GM19438 (cell line): ENCODE measurements at regions not wholly inside any gene's neighbourhood (a gene's known extent, or its start where the extent isn't known, plus 50 kb on each side); places are given as distances from the start of the nearest gene placed in this dataset.
"Not testable (repeated sequence)": the region's sequence is repeated elsewhere in the genome, so short reads cannot be mapped to it uniquely, and the experiment has no call there.

Experiments used
- ATAC-seq: cut with Tn5 transposase; IDR thresholded peaks from one replicate; pipeline ENCODE4 v1.9.1; 2021; ENCODE audit warnings: low read depth; ENCODE audit not compliant: unreplicated experiment

DNA sequence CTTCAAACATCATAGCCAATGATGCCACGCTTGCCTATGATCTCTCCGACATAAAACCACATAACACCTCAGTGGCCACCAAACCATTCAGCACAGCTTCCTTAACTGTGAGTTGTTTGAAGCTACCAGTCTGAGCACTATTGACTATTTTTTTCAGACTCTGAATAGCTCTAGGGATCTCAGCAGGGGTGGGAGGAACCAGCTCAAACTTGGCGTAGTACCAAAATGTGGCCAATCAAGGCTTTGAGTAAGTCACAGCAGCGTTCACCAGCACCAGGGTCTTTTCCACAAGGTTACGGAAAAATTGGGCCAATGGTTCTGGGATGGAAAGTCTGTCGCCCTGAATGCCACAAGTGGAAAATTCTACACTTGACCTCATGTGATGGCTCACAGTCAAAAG, 70.6 kb downstream of the SMPDL3A start:
- ATAC-seq = no peak

- ATAC-seq = no peak
Observed at GRCh38 chr6:122861594-122861993, 72.5 kb downstream of the SMPDL3A start.

DNA sequence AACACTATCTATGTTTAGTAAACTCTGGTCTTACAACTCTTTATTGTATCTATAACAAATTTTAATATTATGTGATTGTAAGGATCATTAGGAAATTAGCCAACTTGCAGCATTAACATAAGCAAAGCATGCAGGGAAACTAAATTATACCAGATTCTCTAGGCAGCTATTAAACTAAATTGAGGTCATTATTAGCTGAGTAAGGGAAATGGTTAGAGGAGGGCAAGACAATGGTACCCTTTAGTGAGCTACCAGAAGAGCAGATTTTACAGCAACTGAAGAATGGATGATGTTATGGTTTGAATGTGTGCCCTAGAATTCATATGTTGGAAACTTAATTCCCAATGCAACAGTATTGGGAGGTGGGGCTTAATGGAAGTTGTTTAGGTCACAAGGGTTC, 79.1 kb downstream of the SMPDL3A start:
- ATAC-seq = no peak

DNA sequence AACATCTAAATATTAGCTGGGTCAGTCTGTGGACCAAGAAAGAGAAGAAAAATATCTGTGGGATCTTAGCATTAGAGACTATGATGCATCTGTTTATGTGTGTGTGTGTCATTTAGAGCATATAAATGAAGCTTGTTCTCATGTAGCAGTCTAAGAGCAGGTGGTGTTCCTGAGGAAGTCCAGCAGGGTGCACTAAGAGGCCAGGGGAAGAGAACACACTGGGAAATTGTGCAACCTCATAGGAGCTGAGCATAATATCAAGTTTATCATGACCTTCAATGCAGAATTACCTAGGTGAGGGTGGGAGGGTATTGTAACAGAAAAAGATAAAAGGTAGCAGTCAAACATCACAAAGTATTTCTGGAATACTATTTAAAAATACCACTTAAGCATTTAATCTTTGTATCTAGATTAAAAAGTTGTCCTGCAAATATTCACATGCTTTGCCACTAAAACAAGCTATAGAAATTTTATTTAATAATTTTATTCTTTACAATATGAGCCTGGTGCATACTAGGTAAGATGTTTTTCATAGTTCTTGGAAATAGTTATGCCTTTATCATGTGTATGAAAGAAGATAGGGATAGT, 80.5 kb downstream of the SMPDL3A start:
- ATAC-seq = no peak

DNA sequence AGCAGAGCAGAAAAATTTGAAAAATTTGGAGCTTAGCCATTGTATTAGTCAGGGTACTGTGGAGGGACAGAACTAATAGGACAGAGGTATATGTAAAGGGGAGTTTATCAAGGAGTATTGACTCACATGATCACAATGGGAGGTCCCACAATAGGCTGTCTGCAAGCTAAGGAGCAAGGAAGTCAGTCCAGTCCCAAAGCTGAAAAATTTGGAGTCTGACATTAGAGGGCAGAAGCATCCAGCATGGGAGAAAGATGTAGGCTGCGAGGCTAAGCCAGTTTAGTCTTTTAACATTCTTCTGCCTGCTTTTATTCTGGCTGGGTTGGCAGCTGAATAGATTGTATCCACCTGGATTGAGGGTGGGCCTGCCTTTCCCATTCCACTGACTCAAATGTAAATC, 82.0 kb downstream of the SMPDL3A start:
- ATAC-seq = no peak

- ATAC-seq = no peak
Observed at GRCh38 chr6:122872311-122872710, 83.3 kb downstream of the SMPDL3A start.

- ATAC-seq = no peak
Observed at GRCh38 chr6:122877302-122877701, 88.2 kb downstream of the SMPDL3A start.

- ATAC-seq = no peak
Observed at GRCh38 chr6:122878796-122879195, 89.7 kb downstream of the SMPDL3A start.

DNA sequence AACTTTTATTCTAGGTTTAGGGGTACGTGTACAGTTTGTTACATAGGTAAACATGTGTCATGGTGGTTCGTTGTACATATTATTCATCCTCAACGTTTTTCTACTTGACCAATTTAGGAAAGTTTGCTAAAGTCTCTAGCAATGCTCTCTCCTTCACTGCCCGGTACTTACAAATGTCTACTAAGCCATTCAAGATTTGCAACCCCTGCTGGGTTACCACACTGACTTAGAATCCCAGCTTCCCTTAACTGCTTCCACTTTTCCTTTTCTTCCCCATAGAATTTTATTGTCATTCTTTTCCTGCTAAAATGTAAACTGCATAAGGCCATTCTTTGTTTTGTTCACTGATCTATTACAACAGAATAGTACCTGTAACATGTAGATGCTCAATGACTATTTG, 97.4 kb downstream of the SMPDL3A start:
- ATAC-seq = no peak

GRCh38 chr6:122887941-122888340, 98.9 kb downstream of the SMPDL3A start:
- no peak for ATAC-seq

GRCh38 chr6:122888680-122889079, 99.6 kb downstream of the SMPDL3A start:
- not testable (repeated sequence) for ATAC-seq

DNA sequence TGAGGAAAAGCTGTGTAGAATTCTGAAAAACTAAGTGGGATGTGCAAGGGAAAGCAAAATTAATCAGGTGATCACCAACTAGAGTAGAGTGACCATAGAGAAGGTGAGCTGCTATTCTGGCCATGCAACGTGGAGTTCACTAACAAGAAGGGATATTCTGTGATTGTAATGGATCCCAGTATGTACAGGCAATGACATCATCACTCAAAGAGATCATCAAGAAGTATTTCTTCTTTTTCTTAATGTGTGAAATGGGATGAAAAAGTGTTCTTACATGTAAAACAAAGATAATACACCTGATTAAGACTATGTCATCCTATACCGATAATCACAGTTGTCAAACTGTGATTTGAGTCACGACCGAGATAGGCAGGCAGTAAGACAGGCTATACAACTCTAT, 101.2 kb downstream of the SMPDL3A start:
- no peak for ATAC-seq

GRCh38 chr6:122894791-122895190, 101.2 kb upstream of the CLVS2 start:
- no peak for ATAC-seq

DNA sequence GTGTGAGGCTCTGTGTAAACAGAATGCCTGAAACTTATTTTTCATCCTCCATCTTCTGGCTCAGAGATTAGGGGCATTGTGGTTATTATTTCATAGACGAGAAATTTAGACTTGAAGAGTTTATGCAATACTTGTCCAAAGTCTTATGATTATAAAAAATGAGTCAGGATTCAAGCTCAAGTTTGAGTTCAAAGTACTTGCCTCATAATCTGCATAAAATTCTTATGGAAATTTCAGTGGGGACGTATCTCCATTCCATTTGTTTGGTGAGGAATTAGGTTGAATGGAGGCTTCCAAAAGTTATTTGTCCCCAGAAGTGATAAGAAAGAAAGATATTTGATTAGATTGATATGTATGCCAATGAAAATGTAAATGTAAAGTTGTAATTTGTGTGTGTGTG, 93.7 kb upstream of the CLVS2 start:
- no peak for ATAC-seq

GRCh38 chr6:122903266-122903915, 92.6 kb upstream of the CLVS2 start:
- ATAC-seq = no peak

GRCh38 chr6:122904166-122904565, 91.9 kb upstream of the CLVS2 start:
- ATAC-seq = no peak

DNA sequence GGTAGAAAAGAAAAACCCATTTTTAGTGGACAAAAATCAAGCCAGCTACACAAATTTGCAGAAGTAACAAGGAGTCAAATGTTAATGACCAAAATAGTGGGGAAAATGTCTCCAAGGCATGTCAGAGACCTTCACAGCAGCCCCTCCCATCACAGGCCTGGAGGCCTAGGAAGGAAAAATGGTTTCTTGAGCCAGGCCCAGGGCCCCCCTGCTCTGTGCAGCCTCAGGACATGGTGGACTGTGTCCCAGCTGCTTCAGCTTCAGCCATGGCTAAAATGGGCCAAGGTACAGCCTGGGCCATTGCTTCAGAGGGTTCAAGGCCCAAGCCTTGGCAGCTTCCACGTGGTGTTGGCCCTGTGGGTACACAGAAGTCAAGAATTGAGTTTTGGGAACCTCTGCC, 82.5 kb upstream of the CLVS2 start:
- ATAC-seq = no peak

DNA sequence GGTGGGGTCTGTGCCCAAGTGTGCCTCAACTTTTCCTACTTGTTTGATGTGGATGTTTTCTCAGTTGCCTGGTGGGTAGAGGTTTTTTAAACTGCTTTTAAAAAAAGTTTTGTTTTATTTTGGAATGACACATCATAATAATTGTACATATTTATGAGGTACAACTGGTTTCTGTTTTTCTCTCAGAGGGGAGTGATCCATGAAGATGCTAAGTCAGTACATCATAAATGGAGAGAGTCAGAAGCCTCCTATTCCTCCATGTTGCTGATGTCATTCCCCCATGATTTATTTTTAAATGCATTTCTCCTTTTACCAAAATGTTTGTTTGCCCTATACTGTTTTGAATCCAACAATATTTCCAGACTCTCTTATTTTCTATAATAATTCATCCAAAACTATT, 77.3 kb upstream of the CLVS2 start:
- no peak for ATAC-seq

DNA sequence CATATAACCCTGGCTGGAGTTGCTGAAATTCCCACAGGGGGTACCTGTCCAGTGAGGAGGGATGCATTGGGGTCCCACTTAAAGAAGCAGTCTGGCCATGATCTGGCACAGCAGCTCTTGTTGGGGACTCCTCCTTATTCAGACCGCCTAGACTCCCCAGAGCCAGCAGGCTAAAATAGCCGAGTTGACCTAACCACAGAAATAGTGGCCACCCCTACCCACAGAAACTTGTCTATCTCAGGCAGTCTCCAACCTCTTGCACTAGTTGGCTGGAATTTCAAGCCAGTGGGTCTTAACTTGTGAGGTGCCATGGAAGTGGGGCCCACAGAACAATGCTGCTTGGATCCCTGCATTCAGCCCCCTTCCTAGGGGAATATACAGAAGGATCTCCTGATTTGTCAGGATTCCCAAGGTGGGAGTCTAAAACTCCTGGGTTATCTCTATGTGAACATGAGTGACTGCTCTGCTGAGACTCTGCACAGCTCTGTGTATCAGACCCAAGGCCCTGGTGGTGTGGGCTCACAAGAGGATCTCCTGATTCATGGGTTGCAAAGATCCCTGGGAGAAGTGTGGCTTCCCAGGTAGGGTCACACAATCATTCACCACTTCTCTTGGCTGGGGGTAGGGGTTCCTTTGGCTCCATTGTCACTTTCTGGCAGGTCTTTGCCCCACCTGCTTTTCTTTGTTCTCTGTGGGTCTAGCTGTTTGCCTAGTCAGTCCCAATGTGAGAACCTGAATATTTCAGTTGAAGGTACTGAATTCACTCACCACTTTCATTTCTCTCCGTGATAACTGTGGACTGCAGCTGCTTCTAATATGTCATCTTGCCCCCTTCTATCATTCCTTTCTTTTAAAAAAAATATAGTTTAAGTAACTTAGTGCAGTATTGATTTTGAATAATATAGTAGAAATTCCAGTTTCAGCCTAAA, 65.5 kb upstream of the CLVS2 start:
- peak; percentile 60 for ATAC-seq

GRCh38 chr6:122931916-122932315, 64.1 kb upstream of the CLVS2 start:
- no peak for ATAC-seq

- not testable (repeated sequence) for ATAC-seq
Observed at GRCh38 chr6:122944936-122945335, 51.1 kb upstream of the CLVS2 start.
